OCI-LY3 (cell line): ENCODE measurements at regions not wholly inside any gene's neighbourhood (a gene's known extent, or its start where the extent isn't known, plus 50 kb on each side); places are given as distances from the start of the nearest gene placed in this dataset.

Experiments used
- CTCF ChIP-seq: fragments of 200-600, 300-600 bp; sonication (generic); IDR thresholded peaks from 2 replicates; pipeline ENCODE4 v1.5.1; 2014; ENCODE audit warnings: antibody characterized with exemption, low read length, low read depth
- EZH2phosphoT487 ChIP-seq: fragments of 200-600 bp; shearing (Covaris generic); IDR thresholded peaks from 2 replicates; pipeline ENCODE4 v1.6.1; 2018; ENCODE audit warnings: antibody characterized with exemption, mixed run types, low read depth

- TF ChIP-seq CTCF, result no peak
- no peak for TF ChIP-seq EZH2phosphoT487
These were observed 302.7 kb upstream of the NREP start for GRCh38 chr5:112059579-112060135.
